H1 (cell line): ENCODE measurements at regions not wholly inside any gene's neighbourhood (a gene's known extent, or its start where the extent isn't known, plus 50 kb on each side); places are given as distances from the start of the nearest gene placed in this dataset.

Experiments used
- CTCF ChIA-PET: fragments of 300-600 bp; sonication (Branson Sonifier 250); formaldehyde crosslinking; loops from one replicate; lab custom pipeline; 2021; ENCODE audit not compliant: partially characterized antibody; lab: Charles Lee
- POLR2A ChIA-PET: fragments of 300-600 bp; sonication (Branson Sonifier 250); formaldehyde crosslinking; loops from one replicate; lab custom pipeline; 2021; ENCODE audit warnings: inconsistent platforms; ENCODE audit not compliant: partially characterized antibody; lab: Charles Lee
- DNase-seq, 2 experiments: peaks; one replicate each; pipeline versions ENCODE4 v3.0.0 to v3.0.0-alpha.2; 2010 to 2022; ENCODE audit warnings: low spot score in 2 of 2, low read depth in 1 of 2, mixed read lengths in 1 of 2
- FAIRE-seq: peaks from 2 replicates; lab custom pipeline; 2011; peaks lifted over from hg19 to GRCh38; lab: Jason Lieb, UNC
- H2AFZ ChIP-seq: 2 replicates; pipeline ENCODE4 v1.8.1; 2012; ENCODE audit warnings: low read length, inconsistent platforms
- H2AK5ac ChIP-seq: 2 replicates; pipeline ENCODE4 v1.6.1; 2013; ENCODE audit warnings: low read depth, low read length
- H2BK120ac ChIP-seq: replicated peaks from 2 replicates; pipeline ENCODE3; 2013; ENCODE audit warnings: low read depth, low read length, inconsistent platforms
- H2BK12ac ChIP-seq: 2 replicates; pipeline ENCODE4 v1.6.1; 2013; ENCODE audit warnings: low read depth, low read length
- H2BK15ac ChIP-seq: 2 replicates; pipeline ENCODE4 v1.6.1; 2013; ENCODE audit warnings: low read length
- H2BK20ac ChIP-seq: 2 replicates; pipeline ENCODE4 v1.6.1; 2013; ENCODE audit warnings: low read length
- H2BK5ac ChIP-seq: 2 replicates; pipeline ENCODE4 v1.6.1; 2013; ENCODE audit warnings: low read depth, low read length
- H3K14ac ChIP-seq: 2 replicates; pipeline ENCODE4 v1.6.1; 2013; ENCODE audit warnings: inconsistent platforms; ENCODE audit not compliant: insufficient read length
- H3K18ac ChIP-seq: 2 replicates; pipeline ENCODE4 v1.6.1; 2013; ENCODE audit warnings: low read length; ENCODE audit errors: extremely low read depth
- H3K23ac ChIP-seq: 2 replicates; pipeline ENCODE4 v1.6.1; 2013; ENCODE audit warnings: inconsistent platforms; ENCODE audit not compliant: insufficient read length
- H3K23me2 ChIP-seq: 2 replicates; pipeline ENCODE4 v1.6.1; 2013; ENCODE audit warnings: low read depth, low read length
- H3K27ac ChIP-seq: 2 replicates; pipeline ENCODE4 v1.6.1; 2011; ENCODE audit warnings: low read depth, low read length, inconsistent platforms
- H3K27me3 ChIP-seq, 4 experiments: replicated peaks in 1 of 4; 1 replicate in 1 of 4; 2 replicates in 3 of 4; pipeline versions ENCODE4 v1.6.1 to v1.8.1; 2011 to 2013; ENCODE audit warnings: low read length in 3 of 4, mild to moderate bottlenecking in 3 of 4, inconsistent platforms in 2 of 4, mixed read lengths in 2 of 4, moderate library complexity in 1 of 4; ENCODE audit not compliant: control insufficient read depth in 3 of 4, insufficient read depth in 3 of 4; ENCODE audit errors: extremely low read depth in 1 of 4
- H3K36me3 ChIP-seq, 4 experiments: 2 replicates each; pipeline versions ENCODE4 v1.6.1 to v1.8.1; 2011 to 2013; ENCODE audit warnings: mild to moderate bottlenecking in 4 of 4, low read length in 3 of 4, moderate library complexity in 2 of 4, control low read depth in 1 of 4, inconsistent platforms in 1 of 4; ENCODE audit not compliant: insufficient read depth in 4 of 4, control insufficient read depth in 2 of 4
- H3K4ac ChIP-seq: replicated peaks from 2 replicates; pipeline ENCODE3; 2013; ENCODE audit warnings: low read length, low read depth, mixed read lengths, inconsistent platforms; ENCODE audit not compliant: insufficient read length
- H3K4me1 ChIP-seq, 4 experiments: replicated peaks in 1 of 4; 1 replicate in 1 of 4; 2 replicates in 3 of 4; pipeline versions ENCODE4 v1.6.1 to v1.8.1; 2011 to 2013; ENCODE audit warnings: low read length in 3 of 4, inconsistent platforms in 2 of 4, mixed read lengths in 1 of 4; ENCODE audit not compliant: insufficient read depth in 4 of 4, control insufficient read depth in 3 of 4
- H3K4me2 ChIP-seq, 2 experiments: 2 replicates each; pipeline versions ENCODE4 v1.6.1 to v1.8.1; 2011 to 2013; ENCODE audit warnings: low read depth in 2 of 2, low read length in 2 of 2, control low read depth in 1 of 2, inconsistent platforms in 1 of 2, mild to moderate bottlenecking in 1 of 2; ENCODE audit not compliant: insufficient read depth in 1 of 2
- H3K4me3 ChIP-seq, 4 experiments: fragments of 200-600, 300-600 bp in 1 of 4; sonication (generic), shearing (Covaris generic), sonication (Bioruptor Twin) in 1 of 4; 2 replicates each; pipeline versions ENCODE4 v1.5.1 to v1.8.1; 2011 to 2016; ENCODE audit warnings: low read length in 4 of 4, low read depth in 3 of 4, control low read depth in 2 of 4, inconsistent platforms in 2 of 4, mild to moderate bottlenecking in 2 of 4, mixed read lengths in 1 of 4, moderate library complexity in 1 of 4; ENCODE audit not compliant: insufficient read depth in 2 of 4; ENCODE audit errors: extremely low read depth in 1 of 4
- H3K56ac ChIP-seq: replicated peaks from 2 replicates; pipeline ENCODE3; 2013; ENCODE audit warnings: low read depth, mild to moderate bottlenecking, mixed read lengths, low read length, inconsistent platforms; ENCODE audit not compliant: insufficient read length
- H3K79me1 ChIP-seq: 2 replicates; pipeline ENCODE4 v1.6.1; 2013; ENCODE audit warnings: low read depth, low read length, control low read depth
- H3K79me2 ChIP-seq, 2 experiments: 2 replicates each; pipeline versions ENCODE4 v1.6.1 to v1.8.1; 2012 to 2013; ENCODE audit warnings: low read length in 2 of 2, mild to moderate bottlenecking in 2 of 2, inconsistent platforms in 1 of 2; ENCODE audit not compliant: insufficient read depth in 2 of 2, control insufficient read depth in 1 of 2
- H3K9ac ChIP-seq, 4 experiments: replicated peaks in 1 of 4; 1 replicate in 1 of 4; 2 replicates in 3 of 4; pipeline versions ENCODE4 v1.6.1 to v1.8.1; 2011 to 2013; ENCODE audit warnings: low read depth in 3 of 4, low read length in 3 of 4, control low read depth in 2 of 4, mild to moderate bottlenecking in 2 of 4, moderate library complexity in 2 of 4, inconsistent platforms in 1 of 4; ENCODE audit errors: extremely low read depth in 1 of 4
- H3K9me3 ChIP-seq, 2 experiments: 2 replicates each; pipeline versions ENCODE4 v1.6.1 to v1.8.1; 2012 to 2013; ENCODE audit warnings: mild to moderate bottlenecking in 2 of 2, moderate library complexity in 2 of 2, control low read depth in 1 of 2, inconsistent platforms in 1 of 2, low read depth in 1 of 2, low read length in 1 of 2, mixed read lengths in 1 of 2; ENCODE audit not compliant: insufficient read depth in 2 of 2
- H4K20me1 ChIP-seq, 2 experiments: replicated peaks in 1 of 2; 2 replicates each; pipeline versions ENCODE3 to v1.8.1; 2011 to 2013; ENCODE audit warnings: inconsistent platforms in 2 of 2, low read length in 2 of 2, mild to moderate bottlenecking in 1 of 2; ENCODE audit not compliant: insufficient read depth in 2 of 2, control insufficient read depth in 1 of 2
- H4K5ac ChIP-seq: 2 replicates; pipeline ENCODE4 v1.6.1; 2013; ENCODE audit warnings: low read length, low read depth, mixed read lengths, inconsistent platforms; ENCODE audit not compliant: insufficient read length
- H4K8ac ChIP-seq: 2 replicates; pipeline ENCODE4 v1.8.0; 2013; ENCODE audit warnings: mild to moderate bottlenecking, moderate library complexity, low read length, inconsistent platforms; ENCODE audit not compliant: insufficient read depth; ENCODE audit errors: extremely low read depth
- H4K91ac ChIP-seq: replicated peaks from 2 replicates; pipeline ENCODE3; 2013; ENCODE audit warnings: low read length, mixed read lengths, inconsistent platforms; ENCODE audit not compliant: insufficient read length
- CTCF ChIP-seq, 3 experiments: IDR thresholded peaks; 1 replicate in 2 of 3; 2 replicates in 1 of 3; pipeline versions ENCODE4 v1.5.1 to v1.6.1; 2011; ENCODE audit warnings: low read length in 3 of 3, mild to moderate bottlenecking in 3 of 3, inconsistent platforms in 2 of 3, low read depth in 1 of 3, moderate library complexity in 1 of 3; ENCODE audit not compliant: insufficient read depth in 1 of 3; ENCODE audit errors: control extremely low read depth in 1 of 3
- GABPA ChIP-seq: IDR thresholded peaks from 2 replicates; pipeline ENCODE4 v1.6.1; 2011; ENCODE audit warnings: mild to moderate bottlenecking, low read length, moderate library complexity, borderline replicate concordance; ENCODE audit not compliant: insufficient read depth
- HDAC2 ChIP-seq, 2 experiments: fragments of 300-600 bp in 1 of 2; sonication (generic) in 1 of 2; IDR thresholded peaks; 2 replicates each; pipeline ENCODE4 v1.6.1; 2011 to 2012; ENCODE audit warnings: low read depth in 2 of 2, low read length in 2 of 2, mild to moderate bottlenecking in 2 of 2, moderate library complexity in 2 of 2, borderline replicate concordance in 1 of 2, inconsistent platforms in 1 of 2
- JUN ChIP-seq: IDR thresholded peaks from 2 replicates; pipeline ENCODE4 v1.6.1; 2011; ENCODE audit warnings: low read depth, mild to moderate bottlenecking, improper control_type of control experiment, low read length
- JUND ChIP-seq: IDR thresholded peaks from 2 replicates; pipeline ENCODE4 v1.6.1; 2011; ENCODE audit warnings: mild to moderate bottlenecking, improper control_type of control experiment, low read length
- MAX ChIP-seq: IDR thresholded peaks from 2 replicates; pipeline ENCODE4 v1.6.1; 2012; ENCODE audit warnings: inconsistent platforms
- PHF8 ChIP-seq: fragments of 200-600 bp; sonication (generic); conservative IDR thresholded peaks from 2 replicates; pipeline ENCODE4 v1.7.1; 2012; ENCODE audit warnings: low read depth, mild to moderate bottlenecking, inconsistent platforms, low read length, moderate library complexity
- RAD21 ChIP-seq, 2 experiments: IDR thresholded peaks in 1 of 2; conservative IDR thresholded peaks in 1 of 2; 2 replicates each; pipeline ENCODE4 v1.6.1; 2011; ENCODE audit warnings: low read depth in 2 of 2, low read length in 2 of 2, improper control_type of control experiment in 1 of 2, inconsistent platforms in 1 of 2, mild to moderate bottlenecking in 1 of 2, moderate library complexity in 1 of 2
- RFX5 ChIP-seq: IDR thresholded peaks from 2 replicates; pipeline ENCODE4 v1.6.1; 2011; ENCODE audit warnings: low read depth, low read length, improper control_type of control experiment, borderline replicate concordance
- SP1 ChIP-seq: IDR thresholded peaks from 2 replicates; pipeline ENCODE4 v1.6.1; 2011; ENCODE audit warnings: low read depth, low read length
- SP2 ChIP-seq: IDR thresholded peaks from 2 replicates; pipeline ENCODE4 v1.6.1; 2012; ENCODE audit warnings: mild to moderate bottlenecking, low read length, inconsistent platforms
- WGBS, 2 experiments: shearing (Covaris generic) in 1 of 2; methylation state at CpG; one replicate each; pipeline versions ENCODE4 v1.1.6 to v1.1.7; 2013 to 2015; ENCODE audit warnings: low lambda C conversion rate in 2 of 2, mixed read lengths in 2 of 2, inconsistent platforms in 1 of 2, low coverage in 1 of 2, missing lambda C conversion rate in 1 of 2; ENCODE audit not compliant: insufficient replicate concordance in 2 of 2, insufficient coverage in 1 of 2, insufficient read length in 1 of 2; ENCODE audit errors: extremely low coverage in 1 of 2, missing lambda C conversion rate in 1 of 2; 5-methylcytosine and 5-hydroxymethylcytosine counted together

GRCh38 chr2:219832904-219833303, 205.5 kb downstream of the SLC4A3 start:
- Histone ChIP-seq H3K23me2 (no peaks in the 10 kb centered on the region), H3K79me1 (no peaks in the 10 kb centered on the region), H3K79me2 (no peaks in the 10 kb centered on the region), H3K27ac (no peak overlapping the region), H3K18ac (no peak overlapping the region), H2BK12ac (no peak overlapping the region), H3K9ac (no peak overlapping the region), H2BK5ac (no peak overlapping the region), H2AFZ (no peak overlapping the region), H2BK20ac (no peak overlapping the region), H4K8ac (no peak overlapping the region), H3K14ac (no peak overlapping the region), H4K91ac (no peak overlapping the region), H3K4ac (no peak overlapping the region), H3K27me3 (no peaks in the 10 kb centered on the region), H4K20me1 (no peaks in the 10 kb centered on the region), H4K5ac (no peak overlapping the region), H3K56ac (no peak overlapping the region), H3K9me3 (no peaks in the 10 kb centered on the region), H2BK120ac (no peak overlapping the region), H2AK5ac (no peak overlapping the region), H3K4me2 (no peak overlapping the region), H3K4me1 (no peaks in the 10 kb centered on the region), H2BK15ac (no peak overlapping the region), H3K4me3 (no peak overlapping the region), H3K23ac (no peak overlapping the region), H3K36me3 (no peaks in the 10 kb centered on the region)
- FAIRE-seq (no peak), DNase-seq (no peak)
- WGBS, 2 experiments: 63% methylated on average over 1 of the region's 1 CpG; no CpG with 5 or more reads in 1 of the 2 experiments
- ChIA-PET CTCF (interaction anchor here (0.6 to 2.8 kb wide), 7 partner anchors 12 to 165 kb away, joined by 3 to 14 read pairs (median 4); no protein-coding TSS in a partner anchor), POLR2A (no interaction called here)
- TF ChIP-seq JUN (no peak), RAD21 (IDR thresholded peaks at IDR 0.05 in 1 of 2, conservative IDR thresholded peaks at IDR 0.05 in 1 of 2; ENCODE audit: low read depth in 2 of 2, low read length in 2 of 2) (no peak), JUND (no peak), HDAC2 (IDR thresholded peaks at IDR 0.05; ENCODE audit: borderline replicate concordance in 1 of 2, low read depth in 2 of 2, low read length in 2 of 2) (no peak), SP1 (no peak), RFX5 (no peak), GABPA (no peak), SP2 (no peak), CTCF (IDR thresholded peaks at IDR 0.05; ENCODE audit: control extremely low read depth in 1 of 3, insufficient read depth in 1 of 3, low read depth in 1 of 3, low read length in 3 of 3) (no peak), PHF8 (no peak), MAX (no peak)
